Testis (tissue), 2 donors: ENCODE measurements at regions not wholly inside any gene's neighbourhood (a gene's known extent, or its start where the extent isn't known, plus 50 kb on each side); places are given as distances from the start of the nearest gene placed in this dataset.

Source experiments
- CTCF ChIP-seq, 3 experiments: fragments of 450-650 bp in 2 of 3; fragments of 200-600 bp in 1 of 3; sonication (generic) in 1 of 3; IDR thresholded peaks; one replicate each; pipeline ENCODE4 v1.5.1; 2016 to 2019; ENCODE audit warnings: antibody characterized with exemption in 3 of 3, mild to moderate bottlenecking in 2 of 3, moderate library complexity in 1 of 3
- POLR2A ChIP-seq: fragments of 450-650 bp; IDR thresholded peaks from one replicate; pipeline ENCODE4 v1.6.1; 2017; ENCODE audit warnings: antibody characterized with exemption, mild to moderate bottlenecking, moderate library complexity

GRCh38 chr5:12392246-12392645, 488.0 kb upstream of the CTNND2 start:
- TF ChIP-seq CTCF (IDR thresholded peaks at IDR 0.05) (no peak), POLR2A (no peak)
